CD4-positive, alpha-beta T cell (primary cell): ENCODE measurements at regions not wholly inside any gene's neighbourhood (a gene's known extent, or its start where the extent isn't known, plus 50 kb on each side); places are given as distances from the start of the nearest gene placed in this dataset.

Experiments
- ATAC-seq: fragments of 200-7000 bp; cut with Tn5 transposase; one replicate; pipeline ENCODE4 v1.10.0; 2022; ENCODE audit warnings: mild to moderate bottlenecking; ENCODE audit not compliant: poor library complexity
- CTCF ChIA-PET: fragments of 350-600 bp; sonication (Branson Sonifier 250); formaldehyde crosslinking; loops from one replicate; lab custom pipeline; 2021; ENCODE audit warnings: antibody characterized with exemption, inconsistent platforms; lab: Charles Lee
- POLR2A ChIA-PET: fragments of 350-600 bp; sonication (Branson Sonifier 250); formaldehyde crosslinking; loops from one replicate; lab custom pipeline; 2021; ENCODE audit warnings: antibody characterized with exemption, inconsistent platforms; lab: Charles Lee
- DNase-seq, 14 experiments: peaks; one replicate each; pipeline ENCODE4 v3.0.0-alpha.2; 2013 to 2020; ENCODE audit warnings: mixed read lengths in 2 of 14
- H3K27ac ChIP-seq, 2 donors: one replicate each; pipeline versions ENCODE4 v1.5.1 to v1.7.0; 2013; ENCODE audit warnings: low read length in 2 of 2, low read depth in 1 of 2, mild to moderate bottlenecking in 1 of 2
- H3K27me3 ChIP-seq, 2 experiments: 1 replicate in 1 of 2; 2 replicates in 1 of 2; pipeline versions ENCODE4 v1.6.1 to v1.7.0; 2013; ENCODE audit warnings: low read length in 2 of 2, control low read depth in 1 of 2, mild to moderate bottlenecking in 1 of 2, moderate library complexity in 1 of 2; ENCODE audit not compliant: insufficient read depth in 2 of 2, control insufficient read depth in 1 of 2
- H3K36me3 ChIP-seq: one replicate; pipeline ENCODE4 v1.6.1; 2013; ENCODE audit warnings: low read length, control low read depth; ENCODE audit not compliant: insufficient read depth
- H3K4me1 ChIP-seq: one replicate; pipeline ENCODE4 v1.6.1; 2013; ENCODE audit warnings: low read length, control low read depth; ENCODE audit not compliant: insufficient read depth
- H3K4me3 ChIP-seq: one replicate; pipeline ENCODE4 v1.5.1; 2013; ENCODE audit warnings: mild to moderate bottlenecking, low read length, moderate library complexity
- H3K9me3 ChIP-seq, 2 experiments: 1 replicate in 1 of 2; 2 replicates in 1 of 2; pipeline versions ENCODE4 v1.6.1 to v1.7.0; 2013; ENCODE audit warnings: low read length in 2 of 2, mild to moderate bottlenecking in 2 of 2, control low read depth in 1 of 2, moderate library complexity in 1 of 2; ENCODE audit not compliant: control insufficient read depth in 1 of 2, insufficient read depth in 1 of 2
- H3K27ac Mint-ChIP-seq: one replicate; pipeline ENCODE4 v1.8.0; 2020; ENCODE audit warnings: mixed read lengths
- H3K27me3 Mint-ChIP-seq: one replicate; pipeline ENCODE4 v1.8.0; 2021; ENCODE audit warnings: mixed read lengths
- H3K36me3 Mint-ChIP-seq: one replicate; pipeline ENCODE4 v1.8.0; 2021; ENCODE audit warnings: low read depth, mixed read lengths
- H3K4me1 Mint-ChIP-seq: one replicate; pipeline ENCODE4 v1.8.0; 2021; ENCODE audit warnings: low read depth, mixed read lengths
- H3K4me3 Mint-ChIP-seq: one replicate; pipeline ENCODE4 v1.8.0; 2020; ENCODE audit warnings: mild to moderate bottlenecking, mixed read lengths
- H3K9me3 Mint-ChIP-seq: one replicate; pipeline ENCODE4 v1.8.0; 2020; ENCODE audit warnings: mixed read lengths
- CTCF ChIP-seq: fragments of 200-600 bp; IDR thresholded peaks from one replicate; pipeline ENCODE4 v1.8.0; 2022; ENCODE audit warnings: antibody characterized with exemption, mild to moderate bottlenecking
- intact Hi-C, 2 experiments: fragments of 100-400 bp; cut with DNase I in 1 of 2; cut with micrococcal nuclease in 1 of 2; formaldehyde crosslinking; loops; one replicate each; pipeline versions ENCODE4 v1.15.1 to v1.9.0; 2023 to 2025; cut with DNase I, micrococcal nuclease

- H3K36me3 ChIP-seq: no peaks in the 10 kb centered on the region
- H3K36me3 Mint-ChIP-seq: no peaks in the 10 kb centered on the region
- no peaks in the 10 kb centered on the region for H3K9me3 Mint-ChIP-seq
- no peak overlapping the region for H3K4me3 Mint-ChIP-seq
- no peaks in the 10 kb centered on the region for H3K4me1 ChIP-seq
- no peak overlapping the region for H3K27ac ChIP-seq
- H3K27me3 ChIP-seq: peaks cover 5 to 11% of the 10 kb centered on the region in 2 experiments
- TF ChIP-seq CTCF: no peak
- peaks cover 0 to 3% of the 10 kb centered on the region in 2 experiments for H3K9me3 ChIP-seq
- DNase-seq (no peak), ATAC-seq (no peak)
- POLR2A ChIA-PET: no interaction called here
- no peak overlapping the region for H3K4me3 ChIP-seq
- intact Hi-C loops: no loop called here
- H3K4me1 Mint-ChIP-seq: no peaks in the 10 kb centered on the region
- H3K27me3 Mint-ChIP-seq: no peaks in the 10 kb centered on the region
- H3K27ac Mint-ChIP-seq: no peak overlapping the region
- CTCF ChIA-PET: no interaction called here
Measured at GRCh38 chr16:85374571-85374872, 238.6 kb upstream of the GSE1 start.

GRCh38 chr16:85375282-85375681, 237.8 kb upstream of the GSE1 start:
- Histone ChIP-seq H3K36me3 (no peaks in the 10 kb centered on the region), H3K27ac (no peak overlapping the region), H3K4me1 (no peaks in the 10 kb centered on the region), H3K27me3 (peaks cover 5 to 11% of the 10 kb centered on the region in 2 experiments), H3K4me3 (no peak overlapping the region), H3K9me3 (no peaks in the 10 kb centered on the region)
- TF ChIP-seq CTCF: no peak
- H3K9me3 Mint-ChIP-seq: no peaks in the 10 kb centered on the region
- no peaks in the 10 kb centered on the region for H3K27me3 Mint-ChIP-seq
- CTCF ChIA-PET: no interaction called here
- H3K27ac Mint-ChIP-seq: no peak overlapping the region
- no peaks in the 10 kb centered on the region for H3K36me3 Mint-ChIP-seq
- ATAC-seq (no peak), DNase-seq (no peak)
- POLR2A ChIA-PET: no interaction called here
- intact Hi-C loops: no loop called here
- H3K4me3 Mint-ChIP-seq: no peak overlapping the region
- H3K4me1 Mint-ChIP-seq: no peaks in the 10 kb centered on the region

GRCh38 chr16:85376292-85377095, 236.6 kb upstream of the GSE1 start:
- Mint-ChIP-seq H3K27ac (no peak overlapping the region), H3K36me3 (no peaks in the 10 kb centered on the region), H3K4me3 (no peak overlapping the region), H3K9me3 (no peaks in the 10 kb centered on the region), H3K4me1 (no peaks in the 10 kb centered on the region), H3K27me3 (no peaks in the 10 kb centered on the region)
- Histone ChIP-seq H3K27me3 (peaks cover 5 to 11% of the 10 kb centered on the region in 2 experiments), H3K4me1 (no peaks in the 10 kb centered on the region), H3K27ac (no peak overlapping the region), H3K4me3 (no peak overlapping the region), H3K9me3 (no peaks in the 10 kb centered on the region), H3K36me3 (no peaks in the 10 kb centered on the region)
- POLR2A ChIA-PET: no interaction called here
- TF ChIP-seq CTCF: no peak
- intact Hi-C loops: no loop called here
- DNase-seq: no peak
- CTCF ChIA-PET: no interaction called here
- no peak for ATAC-seq
